ENCODE measurements at regions not wholly inside any gene's neighbourhood (a gene's known extent, or its start where the extent isn't known, plus 50 kb on each side); places are given as distances from the start of the nearest gene placed in this dataset.

GRCh38 chr11:11022125-11022730 is 164.4 kb upstream of the ZBED5 start:
- H3K36me3 ChIP-seq (ENCODE audit: control insufficient read depth in 2 of 2, extremely low read depth in 1 of 2, insufficient read depth in 2 of 2, low read length in 2 of 2), result no peaks in the 10 kb centered on the region
- ChIA-PET POLR2A (interaction anchor here (1.3 to 2.2 kb wide), 2 partner anchors 214 to 229 kb away, joined by 4 to 10 read pairs; partner anchors contain the start of gene EIF4G2), CTCF (interaction anchor here (0.8 to 7.5 kb wide), 15 partner anchors 11 to 252 kb away, joined by 3 to 123 read pairs (median 10); no protein-coding TSS in a partner anchor)
- no peak overlapping the region for H3K27ac ChIP-seq (ENCODE audit: insufficient read depth, low read depth, low read length)
- FAIRE-seq (peak; percentile 62), DNase-seq (ENCODE audit: low read depth, low spot score) (peak; percentile 29)
- no peaks in the 10 kb centered on the region for H3K9me3 ChIP-seq (replicated peaks; ENCODE audit: control insufficient read depth, insufficient read depth, low read length)
- H4K20me1 ChIP-seq (replicated peaks; ENCODE audit: control insufficient read depth, extremely low read depth, insufficient read depth, low read length), result no peaks in the 10 kb centered on the region
- peaks cover 0 to 9% of the 10 kb centered on the region in 2 experiments for H3K27me3 ChIP-seq (ENCODE audit: control insufficient read depth in 2 of 2, insufficient read depth in 2 of 2, low read length in 2 of 2)
- no peak overlapping the region for H3K4me3 ChIP-seq (replicated peaks in 1 of 3; ENCODE audit: insufficient read depth in 1 of 3, low read depth in 1 of 3, low read length in 3 of 3)
- intact Hi-C loops (cut with micrococcal nuclease) (loop anchor here (1.0 to 2.0 kb wide), 4 partner anchors 89 to 230 kb away; partner anchors contain the start of gene EIF4G2), dilution Hi-C loops (cut with MboI; ENCODE audit: extremely low pct_ligation_motif_present, low sequenced_read_pairs) (no loop called here)
- no peaks in the 10 kb centered on the region for H3K9me1 ChIP-seq (replicated peaks; ENCODE audit: control insufficient read depth, extremely low read depth, insufficient read depth, low read length)
- peaks cover 19% of the 10 kb centered on the region for H3K4me1 ChIP-seq (ENCODE audit: control insufficient read depth, extremely low read depth, insufficient read depth, low read length)
- no peak overlapping the region for H3K4me2 ChIP-seq (ENCODE audit: insufficient read depth, low read length)
- no TSS peak for BruUV-seq (replicated peaks)
- TF ChIP-seq JUN (IDR thresholded peaks at IDR 0.05; ENCODE audit: borderline replicate concordance, insufficient read depth, insufficient read length, low read depth) (no peak), CTCF (IDR thresholded peaks at IDR 0.05; ENCODE audit: extremely low read depth in 1 of 2, insufficient read depth in 1 of 2, low read depth in 1 of 2, low read length in 2 of 2) (peak; percentile 16 to 26), EZH2 (IDR thresholded peaks at IDR 0.05; ENCODE audit: borderline replicate concordance, low read depth, low read length, severe bottlenecking) (no peak)
- H2AFZ ChIP-seq (ENCODE audit: low read depth, low read length), result no peak overlapping the region
- H3K9ac ChIP-seq (replicated peaks; ENCODE audit: extremely low read depth, insufficient read depth, low read length), result no peak overlapping the region
- H3K79me2 ChIP-seq (ENCODE audit: control insufficient read depth, insufficient read depth, low read length), result no peaks in the 10 kb centered on the region

DNA sequence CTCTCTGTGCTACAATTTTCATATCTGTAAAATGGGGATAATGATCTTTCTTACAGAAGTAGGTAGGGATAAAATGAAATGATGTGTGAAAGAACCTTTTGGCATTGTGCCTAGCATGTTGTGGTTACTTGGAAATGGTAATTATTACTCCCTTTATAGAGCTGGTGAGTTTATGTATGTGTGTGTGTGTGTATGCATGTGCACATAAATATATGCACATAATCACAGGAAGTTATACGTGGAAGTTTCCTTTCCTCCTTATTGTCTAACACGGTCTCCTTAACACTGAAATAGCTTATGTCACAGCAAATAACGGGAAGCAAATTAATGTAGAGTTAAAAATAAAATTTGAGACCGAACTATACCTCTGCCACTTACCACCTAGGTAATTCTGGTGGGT is 163.7 kb upstream of the ZBED5 start:
- no peaks in the 10 kb centered on the region for H3K79me2 ChIP-seq (ENCODE audit: control insufficient read depth, insufficient read depth, low read length)
- no peak for TF ChIP-seq POLR2A (IDR thresholded peaks at IDR 0.05; ENCODE audit: low read depth, low read length)
- no peak for TF ChIP-seq POLR2AphosphoS5 (IDR thresholded peaks at IDR 0.05; ENCODE audit: insufficient read depth, low read depth, low read length)
- TF ChIP-seq EZH2 (IDR thresholded peaks at IDR 0.05; ENCODE audit: borderline replicate concordance, low read depth, low read length, severe bottlenecking), result no peak
- TF ChIP-seq FOS (IDR thresholded peaks at IDR 0.05; ENCODE audit: borderline replicate concordance, insufficient read depth, low read length), result no peak
- TF ChIP-seq MYC (IDR thresholded peaks at IDR 0.05; ENCODE audit: low read depth, low read length), result no peak
- no peak for TF ChIP-seq GATA2 (IDR thresholded peaks at IDR 0.05; ENCODE audit: insufficient read depth, insufficient read length, low read depth, low read length)
- TF ChIP-seq JUN (IDR thresholded peaks at IDR 0.05; ENCODE audit: borderline replicate concordance, insufficient read depth, insufficient read length, low read depth), result no peak
- TF ChIP-seq CTCF (IDR thresholded peaks at IDR 0.05; ENCODE audit: extremely low read depth in 1 of 2, insufficient read depth in 1 of 2, low read depth in 1 of 2, low read length in 2 of 2), result no peak
- CTCF ChIA-PET, result interaction anchor here (0.8 to 2.5 kb wide), 18 partner anchors 11 to 766 kb away, joined by 3 to 83 read pairs (median 5); no protein-coding TSS in a partner anchor
- no peak overlapping the region for H3K4me2 ChIP-seq (ENCODE audit: insufficient read depth, low read length)
- H3K27ac ChIP-seq (ENCODE audit: insufficient read depth, low read depth, low read length), result no peak overlapping the region
- H3K9me3 ChIP-seq (replicated peaks; ENCODE audit: control insufficient read depth, insufficient read depth, low read length), result no peaks in the 10 kb centered on the region
- DNase-seq (ENCODE audit: low read depth, low spot score), result peak; percentile 26
- POLR2A ChIA-PET, result interaction anchor here (1.3 to 2.2 kb wide), 2 partner anchors 213 to 229 kb away, joined by 4 to 10 read pairs; partner anchors contain the start of gene EIF4G2
- peaks cover 0 to 9% of the 10 kb centered on the region in 2 experiments for H3K27me3 ChIP-seq (ENCODE audit: control insufficient read depth in 2 of 2, insufficient read depth in 2 of 2, low read length in 2 of 2)
- H3K9ac ChIP-seq (replicated peaks; ENCODE audit: extremely low read depth, insufficient read depth, low read length), result no peak overlapping the region
- FAIRE-seq, result peak; percentile 82
- dilution Hi-C loops (cut with MboI; ENCODE audit: extremely low pct_ligation_motif_present, low sequenced_read_pairs) (no loop called here), intact Hi-C loops (cut with micrococcal nuclease) (no loop called here)
- no TSS peak for BruUV-seq (replicated peaks)
- H3K4me1 ChIP-seq (ENCODE audit: control insufficient read depth, extremely low read depth, insufficient read depth, low read length), result peaks cover 19% of the 10 kb centered on the region
- H3K9me1 ChIP-seq (replicated peaks; ENCODE audit: control insufficient read depth, extremely low read depth, insufficient read depth, low read length), result no peaks in the 10 kb centered on the region
- H4K20me1 ChIP-seq (replicated peaks; ENCODE audit: control insufficient read depth, extremely low read depth, insufficient read depth, low read length), result no peaks in the 10 kb centered on the region
- no peaks in the 10 kb centered on the region for H3K36me3 ChIP-seq (ENCODE audit: control insufficient read depth in 2 of 2, extremely low read depth in 1 of 2, insufficient read depth in 2 of 2, low read length in 2 of 2)
- no peak overlapping the region for H3K4me3 ChIP-seq (replicated peaks in 1 of 3; ENCODE audit: insufficient read depth in 1 of 3, low read depth in 1 of 3, low read length in 3 of 3)
- H2AFZ ChIP-seq (ENCODE audit: low read depth, low read length), result no peak overlapping the region
